HG03159 (cell line): ENCODE measurements at regions not wholly inside any gene's neighbourhood (a gene's known extent, or its start where the extent isn't known, plus 50 kb on each side); places are given as distances from the start of the nearest gene placed in this dataset.

Experiments used
- ATAC-seq: cut with Tn5 transposase; IDR thresholded peaks from one replicate; pipeline ENCODE4 v1.9.1; 2021; ENCODE audit warnings: mild to moderate bottlenecking, moderate library complexity; ENCODE audit not compliant: unreplicated experiment

DNA sequence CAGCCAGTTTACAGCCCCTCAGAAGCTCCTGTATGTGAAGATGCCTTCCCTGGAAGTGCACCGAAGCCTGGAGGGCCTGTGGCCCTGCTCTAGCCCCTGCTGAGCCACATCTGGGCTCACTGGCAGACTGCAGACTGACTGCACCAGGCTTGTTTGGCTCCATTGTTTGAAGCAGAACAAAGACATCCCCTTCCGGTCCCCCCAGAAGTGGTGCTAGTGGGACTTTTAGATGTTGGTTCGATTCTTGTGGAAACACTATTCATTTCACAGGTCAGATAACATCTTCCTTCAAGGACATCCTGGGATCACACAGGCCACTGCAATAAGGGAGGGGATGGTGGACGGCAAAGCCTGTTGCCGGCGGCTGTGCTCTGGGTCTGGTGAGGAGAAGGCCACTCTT lies 57.8 kb upstream of the CBLN2 start:
- no peak for ATAC-seq

DNA sequence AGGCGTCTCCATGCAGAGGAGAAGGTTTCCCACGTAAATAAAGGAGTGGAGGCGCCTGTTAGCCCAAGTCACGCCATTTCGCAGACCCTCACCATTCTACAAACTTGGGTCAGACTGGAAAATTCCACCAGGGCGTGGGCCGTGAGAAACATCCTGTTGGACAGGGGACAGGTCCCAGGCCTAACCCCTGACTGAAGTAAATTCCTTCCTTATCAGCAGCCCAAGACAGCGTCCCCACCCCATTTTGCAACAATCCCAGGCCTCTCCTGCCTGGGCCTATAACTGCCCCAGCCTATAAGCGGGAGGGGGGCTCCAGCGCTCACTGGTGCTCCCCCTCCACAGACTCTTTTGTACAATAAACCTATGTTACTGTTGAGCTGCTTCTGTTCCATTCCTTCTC lies 57.3 kb upstream of the CBLN2 start:
- ATAC-seq = no peak
